K562 (cell line): ENCODE measurements at regions not wholly inside any gene's neighbourhood (a gene's known extent, or its start where the extent isn't known, plus 50 kb on each side); places are given as distances from the start of the nearest gene placed in this dataset.

Experiments
- ATAC-seq: fragments of 200-7000 bp; cut with Tn5 transposase; 3 replicates; pipeline ENCODE4 v1.9.1; 2020; ENCODE audit warnings: moderate library complexity
- BruUV-seq: library from RNA; stranded (reverse); fragments of 400-500 nt; replicated peaks from 2 replicates; lab custom pipeline; 2021; lab: Mats Ljungman, UMichigan
- CTCF ChIA-PET: fragments of 300-600 bp; formaldehyde crosslinking; extraction: SDS; loops from one replicate; lab custom pipeline; 2021; ENCODE audit warnings: low intra/inter-chr PET ratio; lab: Yijun Ruan, JAX
- POLR2A ChIA-PET: fragments of 300-600, 350-650 bp; sonication (Branson Sonifier 250); formaldehyde crosslinking; extraction: SDS; loops from one replicate; lab custom pipeline; 2021; ENCODE audit warnings: antibody characterized with exemption, inconsistent platforms; lab: Yijun Ruan, JAX
- DNase-seq, 4 experiments: peaks; one replicate each; pipeline versions ENCODE4 v3.0.0 to v3.0.0-alpha.2; 2011 to 2018; ENCODE audit warnings: low spot score in 3 of 4, mixed read lengths in 3 of 4; ENCODE audit errors: extremely low read depth in 1 of 4
- FAIRE-seq: peaks from 2 replicates; lab custom pipeline; 2011; peaks lifted over from hg19 to GRCh38; lab: Jason Lieb, UNC
- H2AFZ ChIP-seq: 2 replicates; pipeline ENCODE4 v1.6.0; 2011; ENCODE audit warnings: low read depth, low read length, control low read depth, inconsistent platforms
- H3K27ac ChIP-seq: fragments of 200-600 bp; 3 replicates; pipeline ENCODE4 v1.8.0; 2011; ENCODE audit warnings: low read depth, mild to moderate bottlenecking, control low read depth, inconsistent platforms, low read length, moderate library complexity, mixed read lengths; ENCODE audit errors: extremely low read depth
- H3K27me3 ChIP-seq, 2 experiments: fragments of 300-600 bp in 1 of 2; 2 replicates in 1 of 2; 3 replicates in 1 of 2; pipeline versions ENCODE4 v1.6.0 to v1.8.0; 2011; ENCODE audit warnings: inconsistent platforms in 2 of 2, low read length in 2 of 2, mild to moderate bottlenecking in 1 of 2, mixed read lengths in 1 of 2, moderate library complexity in 1 of 2; ENCODE audit not compliant: control insufficient read depth in 2 of 2, insufficient read depth in 2 of 2
- H3K36me3 ChIP-seq: fragments of 300-600 bp; 3 replicates; pipeline ENCODE4 v1.8.0; 2011; ENCODE audit warnings: mild to moderate bottlenecking, low read length, inconsistent platforms; ENCODE audit not compliant: control insufficient read depth, insufficient read depth
- H3K4me1 ChIP-seq, 2 experiments: fragments of 200-600 bp in 1 of 2; replicated peaks in 1 of 2; 2 replicates in 1 of 2; 3 replicates in 1 of 2; pipeline versions ENCODE4 v1.5.1 to v1.8.0; 2011; ENCODE audit warnings: inconsistent platforms in 2 of 2, low read length in 2 of 2, mild to moderate bottlenecking in 1 of 2, mixed read lengths in 1 of 2, moderate library complexity in 1 of 2; ENCODE audit not compliant: control insufficient read depth in 2 of 2, insufficient read depth in 2 of 2
- H3K4me2 ChIP-seq: 2 replicates; pipeline ENCODE4 v1.6.1; 2011; ENCODE audit warnings: low read length, control low read depth, inconsistent platforms, mixed read lengths; ENCODE audit not compliant: insufficient read depth
- H3K4me3 ChIP-seq: fragments of 200-600 bp; sonication (generic), shearing (Covaris generic); 2 replicates; pipeline ENCODE4 v1.5.1; 2016; ENCODE audit warnings: control low read depth, inconsistent platforms
- H3K79me2 ChIP-seq: fragments of 200-600 bp; 3 replicates; pipeline ENCODE4 v1.8.0; 2011; ENCODE audit warnings: low read length, inconsistent platforms; ENCODE audit not compliant: control insufficient read depth, insufficient read depth
- H3K9ac ChIP-seq, 2 experiments: 2 replicates each; pipeline versions ENCODE4 v1.6.0 to v1.6.1; 2011; ENCODE audit warnings: low read depth in 2 of 2, low read length in 2 of 2, control low read depth in 1 of 2, inconsistent platforms in 1 of 2, mild to moderate bottlenecking in 1 of 2, mixed read lengths in 1 of 2; ENCODE audit not compliant: insufficient read depth in 1 of 2
- H3K9me1 ChIP-seq: one replicate; pipeline ENCODE4 v1.6.0; 2011; ENCODE audit warnings: inconsistent platforms, mild to moderate bottlenecking, low read length, moderate library complexity; ENCODE audit not compliant: control insufficient read depth, insufficient read depth
- H3K9me3 ChIP-seq: replicated peaks from 2 replicates; pipeline ENCODE4 v1.5.1; 2011; ENCODE audit warnings: low read depth, low read length, inconsistent platforms; ENCODE audit not compliant: control insufficient read depth, insufficient read depth
- H4K20me1 ChIP-seq: replicated peaks from 2 replicates; pipeline ENCODE4 v1.6.1; 2011; ENCODE audit warnings: low read length, inconsistent platforms, mixed read lengths; ENCODE audit not compliant: control insufficient read depth, insufficient read depth
- ASH1L ChIP-seq: fragments of 450-650 bp; IDR thresholded peaks from 2 replicates; pipeline ENCODE4 v1.6.1; 2018; ENCODE audit warnings: borderline replicate concordance, mild to moderate bottlenecking, low read depth; ENCODE audit not compliant: partially characterized antibody
- ATF4 ChIP-seq: fragments of 450-650 bp; formaldehyde crosslinking; IDR thresholded peaks from 2 replicates; pipeline ENCODE4 v1.4.0; 2022; ENCODE audit warnings: mild to moderate bottlenecking, moderate library complexity
- BCL6 ChIP-seq: fragments of 250-450 bp; sonication (Bioruptor Pico); IDR thresholded peaks from 2 replicates; pipeline ENCODE4 v1.4.0; 2020
- BCOR ChIP-seq: fragments of 450-650 bp; IDR thresholded peaks from 2 replicates; pipeline ENCODE4 v1.6.1; 2016
- CC2D1A ChIP-seq: fragments of 450-650 bp; IDR thresholded peaks from 2 replicates; pipeline ENCODE4 v1.6.1; 2017; ENCODE audit warnings: mild to moderate bottlenecking
- CSDE1 ChIP-seq, 2 experiments: fragments of 450-650 bp; IDR thresholded peaks; 2 replicates each; pipeline ENCODE4 v1.6.1; 2016; ENCODE audit warnings: mild to moderate bottlenecking in 1 of 2
- NCOA1 ChIP-seq: fragments of 450-650 bp; IDR thresholded peaks from 2 replicates; pipeline ENCODE4 v1.6.1; 2016; ENCODE audit warnings: low read depth
- POLR2A ChIP-seq: fragments of 450-650 bp; conservative IDR thresholded peaks from 2 replicates; pipeline ENCODE4 v1.6.1; 2016
- RREB1 ChIP-seq: fragments of 250-450 bp; sonication (Bioruptor Pico); IDR thresholded peaks from 2 replicates; pipeline ENCODE4 v1.4.0; 2020
- STAT5B ChIP-seq: fragments of 250-450 bp; sonication (Bioruptor Pico); IDR thresholded peaks from 2 replicates; pipeline ENCODE4 v1.8.0; 2021; ENCODE audit warnings: mild to moderate bottlenecking, inconsistent platforms
- ZNF174 ChIP-seq: fragments of 250-450 bp; sonication (Bioruptor Pico); IDR thresholded peaks from 2 replicates; pipeline ENCODE4 v1.4.0; 2020; ENCODE audit warnings: mild to moderate bottlenecking
- ZNF668 ChIP-seq: fragments of 250-450 bp; sonication (Bioruptor Pico); IDR thresholded peaks from 2 replicates; pipeline ENCODE4 v1.8.0; 2022; ENCODE audit warnings: mild to moderate bottlenecking, inconsistent platforms
- WGBS: fragments of 100-300 bp; shearing (Covaris generic); methylation state at CpG from one replicate; pipeline ENCODE4 v1.1.6; 2016; ENCODE audit warnings: low coverage, mixed read lengths; ENCODE audit not compliant: insufficient coverage; ENCODE audit errors: missing lambda C conversion rate; 5-methylcytosine and 5-hydroxymethylcytosine counted together
- in situ Hi-C: fragments of 300-500 bp; cut with MboI; formaldehyde crosslinking; loops from 4 replicates; pipeline ENCODE4 v1.15.0; 2018; ENCODE audit warnings: inconsistent platforms, mixed read lengths
- intact Hi-C: fragments of 100-400 bp; cut with micrococcal nuclease; formaldehyde crosslinking; loops from 2 replicates; pipeline ENCODE4 v1.14.2; 2022
- TF ChIP-seq, protein P1 (sequence below), 2 experiments: fragments of 450-650 bp in 1 of 2; sonication (generic) in 1 of 2; formaldehyde crosslinking; conservative IDR thresholded peaks; 2 replicates each; pipeline versions ENCODE4 v1.4.0 to v1.8.1; 2020 to 2022; ENCODE audit warnings: mild to moderate bottlenecking in 1 of 2, missing genetic modification reagents in 1 of 2
- TF ChIP-seq, protein P2 (sequence below), 3 experiments: fragments of 200-800 bp in 1 of 3; sonication (Bioruptor generic) in 1 of 3; sonication (generic) in 1 of 3; formaldehyde crosslinking in 1 of 3; IDR thresholded peaks; 2 replicates each; pipeline versions ENCODE4 v1.6.1 to v1.8.0; 2016 to 2022; ENCODE audit warnings: mild to moderate bottlenecking in 2 of 3, missing compliant biosample characterization in 2 of 3, missing genetic modification characterization in 2 of 3, missing genetic modification reagents in 1 of 3

DNA sequence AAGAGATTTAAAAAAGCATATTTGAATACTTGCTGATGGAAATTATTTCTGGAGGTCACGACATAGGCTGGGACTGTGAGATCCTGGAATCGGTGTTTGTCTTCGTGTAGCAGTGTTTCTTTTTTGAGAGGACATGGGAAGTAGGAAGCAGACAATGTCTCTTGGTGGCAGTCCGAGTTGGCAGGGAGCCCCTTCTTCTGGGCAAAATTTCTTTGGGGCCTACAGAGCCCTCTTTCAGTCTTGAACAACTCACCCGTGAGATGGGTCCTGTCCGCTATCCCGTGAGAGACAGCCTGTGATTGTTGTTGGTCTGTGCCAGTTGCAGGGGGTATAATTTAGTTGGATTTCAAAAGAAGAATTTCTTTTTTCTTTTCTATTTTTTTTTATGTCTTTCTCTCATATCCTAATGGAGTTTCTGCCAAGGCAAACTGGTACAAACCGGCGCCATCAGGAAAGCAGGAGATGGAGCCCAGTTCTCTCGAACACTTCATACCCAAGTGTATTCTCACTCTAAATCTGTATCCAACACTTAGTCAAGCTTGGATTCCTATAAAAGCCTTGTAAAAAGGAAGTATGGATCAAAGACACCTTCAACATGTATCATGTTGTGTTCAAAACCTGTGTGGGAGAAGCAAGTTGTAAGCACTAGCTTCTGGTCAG, 785.1 kb downstream of the MAFB start (continued):
- TF ChIP-seq RREB1 (CRISPR knock-in tag), result no peak

- Histone ChIP-seq H3K4me1 (no peaks in the 10 kb centered on the region), H2AFZ (no peak overlapping the region), H3K4me3 (no peak overlapping the region), H3K36me3 (no peaks in the 10 kb centered on the region), H3K9ac (no peak overlapping the region), H3K9me1 (no peaks in the 10 kb centered on the region), H3K9me3 (no peaks in the 10 kb centered on the region), H3K4me2 (no peak overlapping the region), H3K27me3 (no peaks in the 10 kb centered on the region), H3K27ac (no peak overlapping the region), H4K20me1 (no peaks in the 10 kb centered on the region), H3K79me2 (no peaks in the 10 kb centered on the region)
- 0% methylated on average over 1 of the region's 1 CpG for WGBS
- DNase-seq (no peak), ATAC-seq (no peak), FAIRE-seq (no peak)
- in situ Hi-C loops, result no loop called here
- no TSS peak for BruUV-seq
- CTCF ChIA-PET, result no interaction called here
- intact Hi-C loops, result no loop called here
- POLR2A ChIA-PET, result no interaction called here
- TF ChIP-seq, protein P1, sequence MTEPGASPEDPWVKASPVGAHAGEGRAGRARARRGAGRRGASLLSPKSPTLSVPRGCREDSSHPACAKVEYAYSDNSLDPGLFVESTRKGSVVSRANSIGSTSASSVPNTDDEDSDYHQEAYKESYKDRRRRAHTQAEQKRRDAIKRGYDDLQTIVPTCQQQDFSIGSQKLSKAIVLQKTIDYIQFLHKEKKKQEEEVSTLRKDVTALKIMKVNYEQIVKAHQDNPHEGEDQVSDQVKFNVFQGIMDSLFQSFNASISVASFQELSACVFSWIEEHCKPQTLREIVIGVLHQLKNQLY (CRISPR knock-in tag; conservative IDR thresholded peaks at IDR 0.05), result no peak
- no peak for TF ChIP-seq CC2D1A
- no peak for TF ChIP-seq POLR2A
- TF ChIP-seq BCOR, result no peak
- TF ChIP-seq, protein P2, sequence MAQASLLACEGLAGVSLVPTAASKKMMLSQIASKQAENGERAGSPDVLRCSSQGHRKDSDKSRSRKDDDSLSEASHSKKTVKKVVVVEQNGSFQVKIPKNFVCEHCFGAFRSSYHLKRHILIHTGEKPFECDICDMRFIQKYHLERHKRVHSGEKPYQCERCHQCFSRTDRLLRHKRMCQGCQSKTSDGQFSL (CRISPR knock-in tag; IDR thresholded peaks at IDR 0.05), result no peak
- TF ChIP-seq, protein P2 (tag; IDR thresholded peaks at IDR 0.05), result no peak
- no peak for TF ChIP-seq STAT5B (CRISPR knock-in tag)
- TF ChIP-seq BCL6, result no peak
- no peak for TF ChIP-seq CSDE1 (IDR thresholded peaks at IDR 0.05)
- no peak for TF ChIP-seq ZNF668 (CRISPR knock-in tag)
- TF ChIP-seq ATF4 (CRISPR knock-in tag), result no peak
- TF ChIP-seq ASH1L, result no peak
- TF ChIP-seq ZNF174 (CRISPR knock-in tag), result no peak
- TF ChIP-seq NCOA1, result no peak
These were observed 789.2 kb downstream of the MAFB start for GRCh38 chr20:39899881-39900280.
